CD4-positive, alpha-beta T cell (primary cell): ENCODE measurements at regions not wholly inside any gene's neighbourhood (a gene's known extent, or its start where the extent isn't known, plus 50 kb on each side); places are given as distances from the start of the nearest gene placed in this dataset.

Experiments used
- ATAC-seq: fragments of 200-7000 bp; cut with Tn5 transposase; one replicate; pipeline ENCODE4 v1.10.0; 2022; ENCODE audit warnings: mild to moderate bottlenecking; ENCODE audit not compliant: poor library complexity
- CTCF ChIA-PET: fragments of 350-600 bp; sonication (Branson Sonifier 250); formaldehyde crosslinking; loops from one replicate; lab custom pipeline; 2021; ENCODE audit warnings: antibody characterized with exemption, inconsistent platforms; lab: Charles Lee
- POLR2A ChIA-PET: fragments of 350-600 bp; sonication (Branson Sonifier 250); formaldehyde crosslinking; loops from one replicate; lab custom pipeline; 2021; ENCODE audit warnings: antibody characterized with exemption, inconsistent platforms; lab: Charles Lee
- DNase-seq, 14 experiments: peaks; one replicate each; pipeline ENCODE4 v3.0.0-alpha.2; 2013 to 2020; ENCODE audit warnings: mixed read lengths in 2 of 14
- H3K27ac ChIP-seq, 2 donors: one replicate each; pipeline versions ENCODE4 v1.5.1 to v1.7.0; 2013; ENCODE audit warnings: low read length in 2 of 2, low read depth in 1 of 2, mild to moderate bottlenecking in 1 of 2
- H3K27me3 ChIP-seq, 2 experiments: 1 replicate in 1 of 2; 2 replicates in 1 of 2; pipeline versions ENCODE4 v1.6.1 to v1.7.0; 2013; ENCODE audit warnings: low read length in 2 of 2, control low read depth in 1 of 2, mild to moderate bottlenecking in 1 of 2, moderate library complexity in 1 of 2; ENCODE audit not compliant: insufficient read depth in 2 of 2, control insufficient read depth in 1 of 2
- H3K36me3 ChIP-seq: one replicate; pipeline ENCODE4 v1.6.1; 2013; ENCODE audit warnings: low read length, control low read depth; ENCODE audit not compliant: insufficient read depth
- H3K4me1 ChIP-seq: one replicate; pipeline ENCODE4 v1.6.1; 2013; ENCODE audit warnings: low read length, control low read depth; ENCODE audit not compliant: insufficient read depth
- H3K4me3 ChIP-seq: one replicate; pipeline ENCODE4 v1.5.1; 2013; ENCODE audit warnings: mild to moderate bottlenecking, low read length, moderate library complexity
- H3K9me3 ChIP-seq, 2 experiments: 1 replicate in 1 of 2; 2 replicates in 1 of 2; pipeline versions ENCODE4 v1.6.1 to v1.7.0; 2013; ENCODE audit warnings: low read length in 2 of 2, mild to moderate bottlenecking in 2 of 2, control low read depth in 1 of 2, moderate library complexity in 1 of 2; ENCODE audit not compliant: control insufficient read depth in 1 of 2, insufficient read depth in 1 of 2
- H3K27ac Mint-ChIP-seq: one replicate; pipeline ENCODE4 v1.8.0; 2020; ENCODE audit warnings: mixed read lengths
- H3K27me3 Mint-ChIP-seq: one replicate; pipeline ENCODE4 v1.8.0; 2021; ENCODE audit warnings: mixed read lengths
- H3K36me3 Mint-ChIP-seq: one replicate; pipeline ENCODE4 v1.8.0; 2021; ENCODE audit warnings: low read depth, mixed read lengths
- H3K4me1 Mint-ChIP-seq: one replicate; pipeline ENCODE4 v1.8.0; 2021; ENCODE audit warnings: low read depth, mixed read lengths
- H3K4me3 Mint-ChIP-seq: one replicate; pipeline ENCODE4 v1.8.0; 2020; ENCODE audit warnings: mild to moderate bottlenecking, mixed read lengths
- H3K9me3 Mint-ChIP-seq: one replicate; pipeline ENCODE4 v1.8.0; 2020; ENCODE audit warnings: mixed read lengths
- intact Hi-C, 2 experiments: fragments of 100-400 bp; cut with DNase I in 1 of 2; cut with micrococcal nuclease in 1 of 2; formaldehyde crosslinking; loops; one replicate each; pipeline versions ENCODE4 v1.15.1 to v1.9.0; 2023 to 2025; cut with DNase I, micrococcal nuclease
- TF ChIP-seq, protein P1 (sequence below): fragments of 200-600 bp; IDR thresholded peaks from one replicate; pipeline ENCODE4 v1.8.0; 2022; ENCODE audit warnings: antibody characterized with exemption, mild to moderate bottlenecking

DNA sequence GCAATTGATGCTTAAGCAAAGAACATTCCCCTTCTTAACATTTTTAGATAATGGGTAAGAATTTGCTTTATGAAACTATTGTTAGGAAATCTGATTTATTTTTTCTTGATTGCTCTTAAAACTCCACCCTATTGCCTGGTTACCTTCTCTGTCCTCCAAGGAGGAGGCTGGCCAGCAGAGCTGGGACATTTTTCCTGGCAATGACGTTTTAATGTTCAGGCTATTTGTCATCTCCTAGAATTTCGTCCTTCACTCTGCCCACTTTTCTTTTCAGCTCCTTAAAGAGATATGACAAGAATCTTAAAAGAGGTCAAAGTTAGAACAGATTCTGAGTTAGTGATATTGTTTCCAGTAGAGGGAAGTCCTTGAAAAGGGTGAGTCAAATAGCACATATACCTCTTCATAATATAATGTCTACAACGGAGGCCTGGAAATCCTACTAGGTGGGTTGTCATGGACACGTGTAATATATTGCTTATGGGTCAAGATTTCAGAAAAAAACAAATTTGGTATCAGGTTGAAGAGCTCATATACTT, 141.0 kb downstream of the CMPK2 start:
- TF ChIP-seq, protein P1, sequence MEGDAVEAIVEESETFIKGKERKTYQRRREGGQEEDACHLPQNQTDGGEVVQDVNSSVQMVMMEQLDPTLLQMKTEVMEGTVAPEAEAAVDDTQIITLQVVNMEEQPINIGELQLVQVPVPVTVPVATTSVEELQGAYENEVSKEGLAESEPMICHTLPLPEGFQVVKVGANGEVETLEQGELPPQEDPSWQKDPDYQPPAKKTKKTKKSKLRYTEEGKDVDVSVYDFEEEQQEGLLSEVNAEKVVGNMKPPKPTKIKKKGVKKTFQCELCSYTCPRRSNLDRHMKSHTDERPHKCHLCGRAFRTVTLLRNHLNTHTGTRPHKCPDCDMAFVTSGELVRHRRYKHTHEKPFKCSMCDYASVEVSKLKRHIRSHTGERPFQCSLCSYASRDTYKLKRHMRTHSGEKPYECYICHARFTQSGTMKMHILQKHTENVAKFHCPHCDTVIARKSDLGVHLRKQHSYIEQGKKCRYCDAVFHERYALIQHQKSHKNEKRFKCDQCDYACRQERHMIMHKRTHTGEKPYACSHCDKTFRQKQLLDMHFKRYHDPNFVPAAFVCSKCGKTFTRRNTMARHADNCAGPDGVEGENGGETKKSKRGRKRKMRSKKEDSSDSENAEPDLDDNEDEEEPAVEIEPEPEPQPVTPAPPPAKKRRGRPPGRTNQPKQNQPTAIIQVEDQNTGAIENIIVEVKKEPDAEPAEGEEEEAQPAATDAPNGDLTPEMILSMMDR: no peak
- Histone ChIP-seq H3K4me3 (no peak overlapping the region), H3K36me3 (no peaks in the 10 kb centered on the region), H3K27me3 (no peaks in the 10 kb centered on the region), H3K27ac (no peak overlapping the region), H3K4me1 (no peaks in the 10 kb centered on the region), H3K9me3 (no peaks in the 10 kb centered on the region)
- Mint-ChIP-seq H3K9me3 (no peaks in the 10 kb centered on the region), H3K36me3 (no peaks in the 10 kb centered on the region), H3K27ac (no peak overlapping the region), H3K27me3 (peaks cover 33% of the 10 kb centered on the region), H3K4me3 (no peak overlapping the region), H3K4me1 (no peaks in the 10 kb centered on the region)
- DNase-seq: no peak
- POLR2A ChIA-PET: no interaction called here
- intact Hi-C loops: no loop called here
- no peak for ATAC-seq
- CTCF ChIA-PET: no interaction called here

DNA sequence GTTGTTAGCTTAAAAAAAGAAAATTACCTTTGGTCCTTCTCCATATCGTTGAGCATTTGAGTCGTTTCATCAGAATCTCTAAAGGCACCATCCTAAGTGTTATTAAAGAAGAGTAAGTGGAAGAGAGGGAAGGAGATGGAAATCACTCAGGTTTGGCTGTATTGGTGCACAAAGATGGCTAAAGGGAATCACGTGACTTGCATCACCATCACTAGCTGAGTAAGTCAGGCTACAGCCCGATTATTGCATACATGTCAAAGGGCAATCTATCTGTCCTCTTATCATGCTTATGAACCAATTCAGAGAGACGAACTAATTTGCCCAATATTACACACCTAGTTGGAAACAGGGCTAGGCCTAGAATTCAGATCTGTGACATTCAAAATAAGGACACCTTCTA, 137.6 kb downstream of the CMPK2 start:
- Histone ChIP-seq H3K4me1 (no peaks in the 10 kb centered on the region), H3K27ac (no peak overlapping the region), H3K4me3 (no peak overlapping the region), H3K9me3 (peaks cover 0 to 3% of the 10 kb centered on the region in 2 experiments), H3K27me3 (no peaks in the 10 kb centered on the region), H3K36me3 (no peaks in the 10 kb centered on the region)
- ATAC-seq (no peak), DNase-seq (no peak)
- no peaks in the 10 kb centered on the region for H3K36me3 Mint-ChIP-seq
- H3K9me3 Mint-ChIP-seq: no peaks in the 10 kb centered on the region
- ChIA-PET POLR2A (no interaction called here), CTCF (no interaction called here)
- peaks cover 32% of the 10 kb centered on the region for H3K27me3 Mint-ChIP-seq
- no peak overlapping the region for H3K4me3 Mint-ChIP-seq
- no peak overlapping the region for H3K27ac Mint-ChIP-seq
- no peaks in the 10 kb centered on the region for H3K4me1 Mint-ChIP-seq
- intact Hi-C loops: no loop called here
- TF ChIP-seq, protein P1: no peak

DNA sequence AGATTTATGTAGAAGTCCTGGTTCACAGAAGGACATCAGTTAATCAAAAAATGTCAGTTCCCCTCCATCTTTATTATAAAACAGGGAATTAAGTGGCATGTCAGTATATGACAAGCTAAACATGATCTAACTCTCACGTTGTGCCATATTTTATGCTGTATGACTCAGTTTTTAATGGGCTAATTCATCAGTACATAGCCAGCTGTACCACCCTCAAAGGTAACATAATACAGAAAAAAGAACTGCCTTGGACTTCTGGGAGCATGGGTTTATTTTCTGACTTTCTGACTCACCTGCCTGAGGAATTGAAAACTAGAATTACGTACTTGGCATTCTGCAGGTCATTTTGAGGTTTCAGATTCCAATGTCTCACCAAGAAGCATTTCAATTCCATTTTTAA, 135.7 kb downstream of the CMPK2 start:
- H3K27me3 Mint-ChIP-seq: peaks cover 34% of the 10 kb centered on the region
- TF ChIP-seq, protein P1: no peak
- ChIA-PET POLR2A (no interaction called here), CTCF (no interaction called here)
- intact Hi-C loops: no loop called here
- H3K4me3 Mint-ChIP-seq: no peak overlapping the region
- Histone ChIP-seq H3K27me3 (peaks cover 0 to 4% of the 10 kb centered on the region in 2 experiments), H3K27ac (no peak overlapping the region), H3K9me3 (peaks cover 0 to 3% of the 10 kb centered on the region in 2 experiments), H3K36me3 (no peaks in the 10 kb centered on the region), H3K4me1 (no peaks in the 10 kb centered on the region), H3K4me3 (no peak overlapping the region)
- no peaks in the 10 kb centered on the region for H3K4me1 Mint-ChIP-seq
- H3K27ac Mint-ChIP-seq: no peak overlapping the region
- no peaks in the 10 kb centered on the region for H3K9me3 Mint-ChIP-seq
- ATAC-seq (no peak), DNase-seq (no peak)
- H3K36me3 Mint-ChIP-seq: no peaks in the 10 kb centered on the region
